ENCODE measurements at regions not wholly inside any gene's neighbourhood (a gene's known extent, or its start where the extent isn't known, plus 50 kb on each side); places are given as distances from the start of the nearest gene placed in this dataset.
"Not testable (repeated sequence)": the region's sequence is repeated elsewhere in the genome, so short reads cannot be mapped to it uniquely, and the experiment has no call there.

GRCh38 chr4:97305351-97305750 is 837.9 kb downstream of the STPG2 start:
- no peak for DNase-seq

GRCh38 chr4:97309121-97309520 is 834.2 kb downstream of the STPG2 start:
- DNase-seq: no peak

- no peak for DNase-seq
Observed at GRCh38 chr4:97317201-97317600, 826.1 kb downstream of the STPG2 start.

DNA sequence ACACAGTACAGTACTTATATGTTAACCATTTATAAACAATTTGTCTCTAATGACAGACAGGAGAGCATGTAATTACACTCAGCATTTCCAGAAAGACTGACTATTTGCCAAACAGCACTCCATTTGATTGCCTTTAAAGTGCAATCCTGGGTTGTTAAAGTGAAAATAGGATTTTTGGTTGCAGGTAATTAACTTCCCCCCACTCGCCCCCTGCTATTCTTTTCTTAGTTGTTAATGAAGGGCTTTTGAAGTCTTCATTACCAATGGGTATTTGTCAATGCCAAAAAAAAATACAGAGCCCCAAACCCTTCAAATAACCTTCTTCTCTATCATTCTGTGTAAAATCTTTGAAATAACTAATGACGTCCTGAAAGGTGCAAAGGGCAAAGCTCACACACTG is 825.6 kb downstream of the STPG2 start:
- DNase-seq: no peak

- not testable (repeated sequence) for DNase-seq
Observed at GRCh38 chr4:97325751-97326150, 817.5 kb downstream of the STPG2 start.

GRCh38 chr4:97330917-97331316 is 812.4 kb downstream of the STPG2 start:
- DNase-seq: no peak

GRCh38 chr4:97334348-97334747 is 808.9 kb downstream of the STPG2 start:
- DNase-seq: no peak

GRCh38 chr4:97349468-97350186 is 793.6 kb downstream of the STPG2 start:
- no peak for DNase-seq

GRCh38 chr4:97353876-97354275 is 789.4 kb downstream of the STPG2 start:
- no peak for DNase-seq

DNA sequence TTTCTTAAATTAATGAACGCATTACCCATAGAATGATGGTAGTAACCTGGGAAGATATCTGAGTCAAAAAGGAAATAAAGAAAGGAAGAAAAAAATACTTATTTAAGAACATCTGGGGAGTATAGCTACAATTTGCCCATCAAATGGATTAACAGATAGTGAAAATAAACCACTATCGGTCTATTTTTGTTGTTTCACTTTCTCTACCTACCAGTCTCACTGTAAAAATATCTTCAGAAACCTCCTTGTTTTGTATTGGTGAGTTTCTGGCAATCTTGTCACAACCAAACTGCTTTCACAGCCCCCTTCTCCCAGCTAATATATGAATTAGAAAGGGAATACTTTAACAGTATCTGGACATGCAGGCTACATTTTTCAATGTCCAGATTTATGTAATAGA is 783.5 kb downstream of the STPG2 start:
- DNase-seq: no peak

- no peak for DNase-seq
Observed at GRCh38 chr4:97360733-97361132, 782.5 kb downstream of the STPG2 start.

DNA sequence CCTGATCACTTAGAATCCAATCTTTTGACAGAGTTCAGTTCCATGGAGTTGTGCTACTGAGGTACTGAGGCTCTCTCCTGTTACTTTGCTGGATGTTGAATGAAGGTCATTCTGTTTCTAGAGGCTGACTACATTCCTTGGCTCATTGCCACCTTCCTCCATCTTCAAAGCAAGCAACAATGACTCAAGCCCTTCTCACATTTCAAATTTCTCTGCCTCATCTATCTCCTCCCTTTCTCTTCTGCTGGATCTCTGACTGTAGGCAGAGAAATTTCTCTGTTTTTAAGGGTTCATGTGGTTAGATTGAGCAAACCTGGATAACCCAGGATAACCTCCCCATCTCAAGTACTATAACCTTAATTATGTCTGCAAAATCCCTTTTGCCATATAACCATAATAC is 775.4 kb downstream of the STPG2 start:
- no peak for DNase-seq

DNA sequence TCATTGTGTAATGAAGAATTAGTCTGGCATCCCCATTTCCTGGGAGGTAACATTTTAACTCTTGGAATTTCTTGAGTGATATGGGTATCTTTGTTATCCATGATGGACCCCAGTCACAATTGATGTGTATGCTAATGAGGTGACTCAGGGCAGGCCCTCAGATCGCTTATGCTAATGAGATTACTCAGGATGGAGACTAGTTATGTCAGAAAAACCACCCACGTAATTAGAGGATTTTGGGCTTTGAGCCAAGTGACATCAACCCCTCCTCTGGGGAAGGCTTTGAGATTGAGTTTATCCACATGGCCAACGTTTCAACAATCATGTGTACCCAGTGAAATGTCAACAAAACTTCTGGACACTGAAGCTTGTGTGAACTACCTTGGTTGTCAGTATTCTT is 772.7 kb downstream of the STPG2 start:
- no peak for DNase-seq

- DNase-seq: no peak
Observed at GRCh38 chr4:97374526-97374925, 768.8 kb downstream of the STPG2 start.

- no peak for DNase-seq
Observed at GRCh38 chr4:97386969-97387368, 756.3 kb downstream of the STPG2 start.

DNA sequence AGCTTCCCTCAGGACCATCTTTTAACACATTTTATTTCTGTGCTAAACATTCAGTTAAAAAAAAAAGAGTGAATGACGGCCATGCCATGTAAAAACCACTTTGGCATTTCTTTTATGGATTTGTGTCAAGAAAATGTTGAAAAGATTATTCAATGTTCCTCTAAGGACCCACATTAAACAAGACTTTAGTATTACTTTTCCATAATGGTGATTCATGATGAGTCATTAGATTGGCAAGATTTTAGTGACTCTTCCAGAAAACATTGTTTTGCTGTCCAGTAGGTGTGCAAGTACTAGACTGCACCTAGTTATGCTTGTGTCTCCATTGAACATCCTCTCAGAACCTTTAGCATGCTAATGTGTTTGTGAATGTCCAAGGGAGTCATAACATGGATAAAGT is 748.6 kb downstream of the STPG2 start:
- DNase-seq: no peak

- DNase-seq: no peak
Observed at GRCh38 chr4:97396097-97396496, 747.2 kb downstream of the STPG2 start.

DNA sequence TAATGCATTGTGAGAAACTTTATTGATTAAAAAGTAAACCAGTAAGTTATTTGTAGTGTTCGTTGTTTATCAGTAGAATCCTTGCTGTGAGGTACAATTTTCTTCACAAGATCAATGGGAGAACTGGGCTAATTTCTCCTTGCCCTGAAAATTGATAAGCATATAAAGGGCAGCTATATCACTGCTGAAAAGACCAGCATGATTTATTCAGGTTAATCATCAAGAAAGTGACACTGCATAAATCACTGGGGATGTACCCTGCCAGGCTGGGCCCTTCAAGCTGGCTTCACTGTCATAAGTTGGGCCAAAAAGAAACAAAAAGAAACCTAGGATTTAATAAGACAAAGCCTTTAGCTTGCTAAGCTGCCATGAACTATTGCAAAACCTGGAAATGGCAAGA is 746.7 kb downstream of the STPG2 start:
- DNase-seq: no peak

DNA sequence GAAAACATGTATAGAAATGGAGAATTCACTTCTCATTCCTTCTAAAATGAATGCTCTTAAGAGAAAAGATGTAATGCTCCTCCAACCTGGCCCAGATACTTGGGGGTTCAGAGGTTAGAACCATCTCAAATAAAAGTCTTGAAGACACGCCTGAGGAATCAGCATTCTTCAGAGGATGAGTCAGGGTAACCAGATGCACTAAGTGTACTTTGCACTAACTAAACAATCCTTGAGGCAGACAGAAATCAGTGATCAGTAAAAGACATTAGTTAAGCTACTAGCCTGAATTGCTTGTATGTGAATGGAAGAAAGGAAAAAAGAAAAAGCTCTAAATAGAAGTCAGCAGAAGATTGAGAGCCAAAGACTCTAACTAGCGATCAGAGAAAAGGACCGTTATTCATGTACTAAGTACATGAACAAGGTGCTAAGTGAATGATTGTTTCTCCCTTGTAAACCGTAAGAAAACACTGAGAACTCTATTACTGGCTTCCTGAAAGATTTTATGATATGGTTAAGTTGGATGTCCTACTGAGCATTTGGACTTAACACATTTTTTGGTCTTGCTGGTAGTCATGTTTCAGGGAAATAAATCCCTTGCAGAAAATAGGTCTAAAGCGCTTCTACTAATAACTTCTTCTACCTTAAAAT is 738.3 kb downstream of the STPG2 start:
- DNase-seq: no peak

- no peak for DNase-seq
Observed at GRCh38 chr4:97411356-97411755, 731.9 kb downstream of the STPG2 start.

- DNase-seq: no peak
Observed at GRCh38 chr4:97412331-97412730, 730.9 kb downstream of the STPG2 start.

DNA sequence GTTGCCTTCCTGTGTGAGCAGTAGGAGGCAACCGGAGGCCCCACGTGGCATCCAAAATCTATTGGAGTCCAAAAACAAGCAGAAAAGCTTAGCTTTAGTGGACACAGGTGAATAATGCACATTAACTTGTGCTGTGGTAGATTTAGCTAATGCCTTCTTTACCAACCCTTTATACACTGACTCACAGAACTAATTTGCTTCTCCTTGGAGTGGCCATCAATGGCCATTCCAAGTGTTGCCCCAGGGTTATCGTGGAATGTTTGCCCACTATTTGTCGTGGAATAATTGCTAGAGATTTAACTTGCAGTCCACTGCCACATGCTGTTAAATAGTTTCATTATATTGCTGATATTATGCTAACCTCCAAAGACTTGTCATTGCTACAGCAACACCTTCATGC is 729.1 kb downstream of the STPG2 start:
- DNase-seq: no peak

- DNase-seq: no peak
Observed at GRCh38 chr4:97432551-97432950, 710.7 kb downstream of the STPG2 start.

- DNase-seq: not testable (repeated sequence)
Observed at GRCh38 chr4:97437998-97438705, 705.1 kb downstream of the STPG2 start.

Data from activated T-cell treated with anti-CD3 and anti-CD28 coated beads, Interleukin-2, amount 50 U/mL, for 48 hours (primary cell).